ENCODE measurements at regions not wholly inside any gene's neighbourhood (a gene's known extent, or its start where the extent isn't known, plus 50 kb on each side); places are given as distances from the start of the nearest gene placed in this dataset.
"Not testable (repeated sequence)": the region's sequence is repeated elsewhere in the genome, so short reads cannot be mapped to it uniquely, and the experiment has no call there.

GRCh38 chr13:109345433-109345941 lies 440.9 kb downstream of the IRS2 start:
- DNase-seq (ENCODE audit: low read depth in 3 of 3, low spot score in 2 of 3): no peak

GRCh38 chr13:109344552-109345157 lies 441.7 kb downstream of the IRS2 start:
- no peak for DNase-seq (ENCODE audit: low read depth in 3 of 3, low spot score in 2 of 3)

- DNase-seq (ENCODE audit: low read depth in 3 of 3, low spot score in 2 of 3): no peak
Measured at GRCh38 chr13:109336730-109337129, 449.7 kb downstream of the IRS2 start.

GRCh38 chr13:109333893-109334651 lies 452.3 kb downstream of the IRS2 start:
- no peak for DNase-seq (ENCODE audit: low read depth in 3 of 3, low spot score in 2 of 3)

GRCh38 chr13:109332506-109333499 lies 453.6 kb downstream of the IRS2 start:
- no peak for DNase-seq (ENCODE audit: low read depth in 3 of 3, low spot score in 2 of 3)

GRCh38 chr13:109331898-109332297 lies 454.5 kb downstream of the IRS2 start:
- DNase-seq (ENCODE audit: low read depth in 3 of 3, low spot score in 2 of 3): peak; percentile 31 to 63 (median 45)

- DNase-seq (ENCODE audit: low read depth in 3 of 3, low spot score in 2 of 3): no peak
Measured at GRCh38 chr13:109331011-109331433, 455.4 kb downstream of the IRS2 start.

GRCh38 chr13:109330123-109330522 lies 456.3 kb downstream of the IRS2 start:
- no peak for DNase-seq (ENCODE audit: low read depth in 3 of 3, low spot score in 2 of 3)

- no peak for DNase-seq (ENCODE audit: low read depth in 3 of 3, low spot score in 2 of 3)
Measured at GRCh38 chr13:109329175-109329574, 457.2 kb downstream of the IRS2 start.

GRCh38 chr13:109326601-109327000 lies 459.8 kb downstream of the IRS2 start:
- no peak for DNase-seq (ENCODE audit: low read depth in 3 of 3, low spot score in 2 of 3)

- DNase-seq (ENCODE audit: low read depth in 3 of 3, low spot score in 2 of 3): no peak
Measured at GRCh38 chr13:109323338-109323737, 463.0 kb downstream of the IRS2 start.

- DNase-seq (ENCODE audit: low read depth in 3 of 3, low spot score in 2 of 3): no peak
Measured at GRCh38 chr13:109318945-109319590, 467.3 kb downstream of the IRS2 start.

- DNase-seq (ENCODE audit: low read depth in 3 of 3, low spot score in 2 of 3): no peak
Measured at GRCh38 chr13:109315481-109315880, 470.9 kb downstream of the IRS2 start.

GRCh38 chr13:109314101-109314500 lies 472.3 kb downstream of the IRS2 start:
- DNase-seq (ENCODE audit: low read depth in 3 of 3, low spot score in 2 of 3): no peak

- DNase-seq (ENCODE audit: low read depth in 3 of 3, low spot score in 2 of 3): no peak
Measured at GRCh38 chr13:109312399-109312798, 474.0 kb downstream of the IRS2 start.

- not testable (repeated sequence) for DNase-seq (ENCODE audit: low read depth in 3 of 3, low spot score in 2 of 3)
Measured at GRCh38 chr13:109311431-109311976, 474.9 kb downstream of the IRS2 start.

GRCh38 chr13:109309625-109310363 lies 476.6 kb downstream of the IRS2 start:
- DNase-seq (ENCODE audit: low read depth in 3 of 3, low spot score in 2 of 3): no peak

- no peak for DNase-seq (ENCODE audit: low read depth in 3 of 3, low spot score in 2 of 3)
Measured at GRCh38 chr13:109307027-109307426, 479.4 kb downstream of the IRS2 start.

- DNase-seq (ENCODE audit: low read depth in 3 of 3, low spot score in 2 of 3): no peak
Measured at GRCh38 chr13:109301726-109302125, 484.7 kb downstream of the IRS2 start.

Measured in right renal cortex interstitium (tissue), 3 donors.